A549 (cell line): ENCODE measurements at regions not wholly inside any gene's neighbourhood (a gene's known extent, or its start where the extent isn't known, plus 50 kb on each side); places are given as distances from the start of the nearest gene placed in this dataset.

Source experiments
- ATAC-seq, 2 experiments: fragments of 200-7000 bp in 1 of 2; fragments of >200 bp in 1 of 2; cut with Nextera tagmentation in 1 of 2; cut with Tn5 transposase in 1 of 2; 3 replicates each; pipeline versions ENCODE4 v1.8.0 to v1.9.1; 2018 to 2020; ENCODE audit warnings: mild to moderate bottlenecking in 1 of 2, moderate library complexity in 1 of 2
- CTCF ChIA-PET: fragments of 300-600 bp; sonication (Branson Sonifier 250); formaldehyde crosslinking; extraction: SDS; loops from one replicate; lab custom pipeline; 2021; ENCODE audit warnings: antibody characterized with exemption, inconsistent platforms; lab: Yijun Ruan, JAX
- POLR2A ChIA-PET: fragments of 350-600 bp; formaldehyde crosslinking; extraction: SDS; loops from one replicate; lab custom pipeline; 2021; ENCODE audit warnings: antibody characterized with exemption, inconsistent platforms; lab: Yijun Ruan, JAX
- DNase-seq, 2 experiments: peaks; one replicate each; pipeline versions ENCODE4 v3.0.0 to v3.0.0-alpha.2; 2011 to 2016; ENCODE audit warnings: low read depth in 1 of 2, low spot score in 1 of 2
- FAIRE-seq: peaks from 2 replicates; lab custom pipeline; 2011; peaks lifted over from hg19 to GRCh38; lab: Jason Lieb, UNC
- H3K27ac ChIP-seq, 2 experiments: fragments of >200 bp; sonication (Bioruptor Twin); formaldehyde crosslinking; 3 replicates each; pipeline ENCODE4 v1.5.1; 2016 to 2017
- H3K4me1 ChIP-seq: fragments of >200 bp; sonication (Bioruptor Twin); formaldehyde crosslinking; 3 replicates; pipeline ENCODE4 v1.6.1; 2016
- H3K4me2 ChIP-seq: fragments of >200 bp; sonication (Bioruptor Twin); formaldehyde crosslinking; 3 replicates; pipeline ENCODE4 v1.6.1; 2016
- H3K4me3 ChIP-seq: fragments of >200 bp; sonication (Bioruptor Twin); formaldehyde crosslinking; 3 replicates; pipeline ENCODE4 v1.5.1; 2016
- H3K9me3 ChIP-seq: fragments of >200 bp; sonication (Bioruptor Twin); formaldehyde crosslinking; 3 replicates; pipeline ENCODE4 v1.6.1; 2016
- CBX2 ChIP-seq: fragments of 200-600 bp; sonication (generic); IDR thresholded peaks from 2 replicates; pipeline ENCODE4 v1.6.1; 2016; ENCODE audit warnings: low read depth, mild to moderate bottlenecking, borderline replicate concordance
- CBX8 ChIP-seq: fragments of 200-600 bp; sonication (generic); IDR thresholded peaks from 2 replicates; pipeline ENCODE4 v1.6.1; 2016
- CHD2 ChIP-seq: fragments of 150-350 bp; IDR thresholded peaks from 2 replicates; pipeline ENCODE4 v1.6.1; 2014; ENCODE audit warnings: low read length; ENCODE audit not compliant: partially characterized antibody
- EHMT2 ChIP-seq: fragments of 200-600 bp; sonication (generic); IDR thresholded peaks from 2 replicates; pipeline ENCODE4 v1.6.1; 2016; ENCODE audit warnings: antibody characterized with exemption, low read depth, mild to moderate bottlenecking, moderate library complexity
- FOXS1 ChIP-seq: fragments of 250-450 bp; sonication (Bioruptor Pico); IDR thresholded peaks from 2 replicates; pipeline ENCODE4 v1.5.0; 2020; ENCODE audit warnings: mild to moderate bottlenecking, moderate library complexity
- HDAC2 ChIP-seq: fragments of 200-600 bp; sonication (generic); IDR thresholded peaks from 2 replicates; pipeline ENCODE4 v1.6.1; 2016
- HEYL ChIP-seq: fragments of 250-450 bp; sonication (Bioruptor Pico); IDR thresholded peaks from 2 replicates; pipeline ENCODE4 v1.8.0; 2021; ENCODE audit warnings: mild to moderate bottlenecking, moderate library complexity
- HOXB13 ChIP-seq: fragments of 250-450 bp; sonication (Bioruptor Pico); IDR thresholded peaks from 2 replicates; pipeline ENCODE4 v1.5.0; 2020; ENCODE audit warnings: low read depth, mild to moderate bottlenecking, moderate library complexity
- HOXB5 ChIP-seq: fragments of 250-450 bp; sonication (Bioruptor Pico); IDR thresholded peaks from 2 replicates; pipeline ENCODE4 v1.5.0; 2020; ENCODE audit warnings: mild to moderate bottlenecking, moderate library complexity
- JUN ChIP-seq, 2 experiments: fragments of >200 bp; sonication (Bioruptor Twin); formaldehyde crosslinking; IDR thresholded peaks; 2 replicates in 1 of 2; 3 replicates in 1 of 2; pipeline ENCODE4 v1.6.1; 2016 to 2017
- KDM1A ChIP-seq: fragments of 200-600 bp; sonication (generic); IDR thresholded peaks from 2 replicates; pipeline ENCODE4 v1.6.1; 2016; ENCODE audit warnings: low read depth, mild to moderate bottlenecking
- KDM5A ChIP-seq: fragments of 200-600 bp; sonication (generic); IDR thresholded peaks from 2 replicates; pipeline ENCODE4 v1.6.1; 2016; ENCODE audit warnings: antibody characterized with exemption, mild to moderate bottlenecking
- MAZ ChIP-seq: fragments of 150-350 bp; IDR thresholded peaks from 2 replicates; pipeline ENCODE4 v1.6.1; 2014; ENCODE audit warnings: antibody characterized with exemption, low read depth, low read length, borderline replicate concordance
- MYC ChIP-seq: IDR thresholded peaks from 2 replicates; pipeline ENCODE4 v1.6.1; 2012; ENCODE audit warnings: mild to moderate bottlenecking, inconsistent platforms, low read length, improper control_type of control experiment, borderline replicate concordance
- NPAS2 ChIP-seq: fragments of 250-450 bp; sonication (Bioruptor Pico); IDR thresholded peaks from 2 replicates; pipeline ENCODE4 v1.8.0; 2022; ENCODE audit warnings: mild to moderate bottlenecking, moderate library complexity, borderline replicate concordance
- NR3C1 ChIP-seq: fragments of >200 bp; sonication (Bioruptor Twin); formaldehyde crosslinking; IDR thresholded peaks from 3 replicates; pipeline ENCODE4 v1.6.1; 2017
- POLR2AphosphoS2 ChIP-seq: conservative IDR thresholded peaks from 2 replicates; pipeline ENCODE4 v1.6.1; 2012; ENCODE audit warnings: low read length, improper control_type of control experiment, inconsistent platforms
- RAD21 ChIP-seq, 2 experiments: fragments of >200 bp in 1 of 2; sonication (Bioruptor Twin) in 1 of 2; formaldehyde crosslinking in 1 of 2; IDR thresholded peaks in 1 of 2; conservative IDR thresholded peaks in 1 of 2; 2 replicates in 1 of 2; 3 replicates in 1 of 2; pipeline ENCODE4 v1.6.1; 2012 to 2018; ENCODE audit warnings: inconsistent platforms in 1 of 2
- RNF2 ChIP-seq: fragments of 200-600 bp; sonication (generic); IDR thresholded peaks from 2 replicates; pipeline ENCODE4 v1.6.1; 2016; ENCODE audit warnings: low read depth, mild to moderate bottlenecking, antibody characterized with exemption, moderate library complexity, borderline replicate concordance
- SREBF2 ChIP-seq: fragments of 450-650 bp; IDR thresholded peaks from 2 replicates; pipeline ENCODE4 v1.6.1; 2014; ENCODE audit warnings: mild to moderate bottlenecking, moderate library complexity
- TP53 ChIP-seq: fragments of 250-450 bp; sonication (Bioruptor Pico); IDR thresholded peaks from 2 replicates; pipeline ENCODE4 v1.5.0; 2021; ENCODE audit warnings: mild to moderate bottlenecking, moderate library complexity
- ZSCAN20 ChIP-seq: fragments of 250-450 bp; sonication (Bioruptor Pico); IDR thresholded peaks from 2 replicates; pipeline ENCODE4 v1.8.0; 2022; ENCODE audit warnings: mild to moderate bottlenecking, moderate library complexity
- WGBS: methylation state at CpG from one replicate; pipeline ENCODE4 v1.1.6; 2017; ENCODE audit errors: missing lambda C conversion rate; 5-methylcytosine and 5-hydroxymethylcytosine counted together
- TF ChIP-seq, protein P1 (sequence below): fragments of 450-650 bp; IDR thresholded peaks from 2 replicates; pipeline ENCODE4 v1.6.1; 2014; ENCODE audit warnings: antibody characterized with exemption
- TF ChIP-seq, protein P2 (sequence below): fragments of >200 bp; sonication (Bioruptor Twin); formaldehyde crosslinking; IDR thresholded peaks from 3 replicates; pipeline ENCODE4 v1.6.1; 2016
- TF ChIP-seq, protein P3 (sequence below): fragments of >200 bp; sonication (Bioruptor Twin); formaldehyde crosslinking; IDR thresholded peaks from 3 replicates; pipeline ENCODE4 v1.5.1; 2016
- TF ChIP-seq, protein P4 (sequence below): IDR thresholded peaks from 2 replicates; pipeline ENCODE4 v1.6.1; 2012; ENCODE audit warnings: low read depth, borderline replicate concordance
- TF ChIP-seq, protein P5 (sequence below): fragments of 250-450 bp; sonication (Bioruptor Pico); IDR thresholded peaks from 2 replicates; pipeline ENCODE4 v1.5.0; 2020; ENCODE audit warnings: low read depth, mild to moderate bottlenecking, moderate library complexity

DNA sequence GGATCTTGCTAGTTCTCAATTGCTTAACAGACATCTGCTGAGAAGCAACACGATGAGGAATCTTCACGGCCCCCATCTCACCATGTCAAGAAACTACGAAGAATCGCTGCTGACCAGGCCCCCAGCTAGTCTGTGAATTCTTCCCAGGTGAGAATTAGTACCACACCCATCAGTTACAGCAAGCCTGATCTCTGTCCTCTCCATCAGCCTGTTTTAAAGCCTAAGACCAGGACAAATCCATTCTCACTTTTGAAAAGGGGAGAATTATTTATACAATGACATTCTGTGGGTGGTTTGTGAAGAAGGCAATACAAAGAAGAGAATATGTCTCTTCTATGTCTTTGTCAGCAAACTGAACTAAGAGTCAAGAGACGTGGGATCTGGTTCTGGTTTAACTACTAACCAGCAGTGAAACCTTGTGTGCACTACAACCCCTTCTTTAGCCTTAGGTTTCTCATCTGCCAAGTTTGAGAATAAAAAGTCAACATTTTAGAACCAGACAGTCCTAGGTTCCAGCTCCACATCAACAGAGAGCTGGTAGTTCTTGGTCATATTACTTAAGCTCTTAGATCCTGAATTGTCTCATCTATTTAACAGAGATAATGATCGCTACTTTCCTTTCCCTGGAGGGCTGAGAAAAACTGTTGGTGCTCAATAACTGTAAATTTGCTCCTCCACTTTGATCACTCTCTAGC lies 160.4 kb upstream of the RORA start:
- no peak for ATAC-seq
- WGBS, result 4% methylated on average over 6 of the region's 6 CpGs
- H3K4me2 ChIP-seq, result no peak overlapping the region
- ChIA-PET POLR2A (no interaction called here), CTCF (interaction anchor here (0.6 to 1.4 kb wide), 2 partner anchors 18 to 347 kb away, joined by 3 read pairs; no protein-coding TSS in a partner anchor)
- no peaks in the 10 kb centered on the region for H3K9me3 ChIP-seq
- no peak for FAIRE-seq
- no peak overlapping the region for H3K27ac ChIP-seq
- H3K4me3 ChIP-seq, result no peak overlapping the region
- TF ChIP-seq, protein P1, sequence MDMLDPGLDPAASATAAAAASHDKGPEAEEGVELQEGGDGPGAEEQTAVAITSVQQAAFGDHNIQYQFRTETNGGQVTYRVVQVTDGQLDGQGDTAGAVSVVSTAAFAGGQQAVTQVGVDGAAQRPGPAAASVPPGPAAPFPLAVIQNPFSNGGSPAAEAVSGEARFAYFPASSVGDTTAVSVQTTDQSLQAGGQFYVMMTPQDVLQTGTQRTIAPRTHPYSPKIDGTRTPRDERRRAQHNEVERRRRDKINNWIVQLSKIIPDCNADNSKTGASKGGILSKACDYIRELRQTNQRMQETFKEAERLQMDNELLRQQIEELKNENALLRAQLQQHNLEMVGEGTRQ, result no peak
- TF ChIP-seq TP53 (CRISPR knock-in tag) (no peak), EHMT2 (no peak), FOXS1 (CRISPR knock-in tag) (no peak), CBX2 (no peak), ZSCAN20 (CRISPR knock-in tag) (no peak), CHD2 (no peak), HEYL (no peak), RNF2 (no peak)
- no peak for DNase-seq
- H3K4me1 ChIP-seq, result no peaks in the 10 kb centered on the region

DNA sequence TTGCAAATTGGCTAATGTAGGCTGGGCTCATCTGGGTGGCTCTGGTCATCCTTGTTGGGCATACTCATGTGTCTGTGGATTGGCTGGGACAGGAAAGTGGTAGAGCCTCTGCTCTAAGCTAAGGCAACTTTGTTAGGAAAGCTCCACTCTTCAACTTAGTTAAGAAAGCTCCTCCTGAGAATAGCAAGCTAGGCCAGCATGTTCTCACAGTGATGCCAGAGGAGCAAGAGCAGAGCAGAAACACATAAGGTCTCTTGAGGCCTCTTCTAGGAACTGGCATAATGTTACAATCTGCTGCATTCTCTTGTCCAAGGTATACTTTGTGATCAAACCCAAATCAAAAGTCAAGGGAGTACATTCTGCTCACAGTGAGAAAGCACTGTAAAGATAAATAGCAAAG lies 158.6 kb upstream of the RORA start:
- ChIA-PET CTCF (interaction anchor here (1.2 kb wide), 1 partner anchor 31 kb away, joined by 3 read pairs; no protein-coding TSS in a partner anchor), POLR2A (no interaction called here)
- TF ChIP-seq CBX8, result no peak
- no peak for TF ChIP-seq JUN (IDR thresholded peaks at IDR 0.05)
- TF ChIP-seq HEYL, result no peak
- TF ChIP-seq CHD2, result no peak
- TF ChIP-seq, protein P2, sequence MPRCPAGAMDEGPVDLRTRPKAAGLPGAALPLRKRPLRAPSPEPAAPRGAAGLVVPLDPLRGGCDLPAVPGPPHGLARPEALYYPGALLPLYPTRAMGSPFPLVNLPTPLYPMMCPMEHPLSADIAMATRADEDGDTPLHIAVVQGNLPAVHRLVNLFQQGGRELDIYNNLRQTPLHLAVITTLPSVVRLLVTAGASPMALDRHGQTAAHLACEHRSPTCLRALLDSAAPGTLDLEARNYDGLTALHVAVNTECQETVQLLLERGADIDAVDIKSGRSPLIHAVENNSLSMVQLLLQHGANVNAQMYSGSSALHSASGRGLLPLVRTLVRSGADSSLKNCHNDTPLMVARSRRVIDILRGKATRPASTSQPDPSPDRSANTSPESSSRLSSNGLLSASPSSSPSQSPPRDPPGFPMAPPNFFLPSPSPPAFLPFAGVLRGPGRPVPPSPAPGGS, result no peak
- DNase-seq (no peak), ATAC-seq (no peak), FAIRE-seq (no peak)
- H3K4me3 ChIP-seq, result no peak overlapping the region
- H3K4me1 ChIP-seq, result no peaks in the 10 kb centered on the region
- no peaks in the 10 kb centered on the region for H3K9me3 ChIP-seq
- no peak overlapping the region for H3K4me2 ChIP-seq
- H3K27ac ChIP-seq, result no peak overlapping the region

DNA sequence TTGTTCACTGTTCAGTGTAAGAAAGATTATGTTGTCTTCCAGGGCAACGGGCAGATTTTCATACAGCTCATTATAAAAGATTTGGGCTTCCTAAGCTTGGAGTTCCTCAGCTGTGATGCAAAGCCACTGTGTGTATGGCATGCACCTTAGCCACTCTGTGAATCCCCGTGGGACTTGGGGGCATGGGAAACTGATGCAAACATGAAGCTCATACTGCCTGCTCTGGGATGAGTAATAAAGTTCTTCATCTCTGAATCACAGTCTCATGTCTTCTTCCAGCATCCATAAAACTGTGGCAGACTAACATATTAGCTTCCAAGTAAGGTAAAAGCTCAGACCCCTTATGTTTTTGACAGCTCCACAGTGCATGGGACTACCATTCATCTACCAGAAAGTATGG lies 154.3 kb upstream of the RORA start:
- TF ChIP-seq HDAC2 (no peak), HOXB5 (CRISPR knock-in tag) (no peak)
- Histone ChIP-seq H3K9me3 (no peaks in the 10 kb centered on the region), H3K4me2 (no peak overlapping the region), H3K4me1 (no peaks in the 10 kb centered on the region), H3K27ac (no peak overlapping the region), H3K4me3 (no peak overlapping the region)
- 17% methylated on average over 2 of the region's 2 CpGs for WGBS
- DNase-seq (no peak), FAIRE-seq (no peak), ATAC-seq (no peak)
- POLR2A ChIA-PET, result no interaction called here
- CTCF ChIA-PET, result no interaction called here

DNA sequence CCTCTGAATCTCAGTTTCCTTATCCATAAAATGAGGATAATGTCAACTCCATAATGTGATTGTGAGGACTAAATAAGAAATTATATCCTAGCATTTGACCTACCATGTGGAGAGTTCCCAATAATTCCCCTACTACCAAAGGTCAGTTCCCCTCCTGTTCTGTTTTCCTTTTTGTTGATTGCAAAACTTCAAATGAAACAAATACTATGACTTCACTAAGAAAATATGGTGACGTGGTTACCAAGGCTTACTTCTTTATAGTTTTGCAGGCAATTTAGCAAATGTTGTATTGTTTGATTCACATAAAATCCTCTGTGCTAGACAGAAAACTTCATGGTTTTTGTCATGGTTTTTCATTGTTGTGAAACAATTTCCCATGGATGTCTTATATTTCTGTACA lies 153.8 kb upstream of the RORA start:
- ChIA-PET POLR2A (no interaction called here), CTCF (no interaction called here)
- H3K27ac ChIP-seq, result no peak overlapping the region
- no peaks in the 10 kb centered on the region for H3K4me1 ChIP-seq
- 2% methylated on average over 1 of the region's 1 CpG for WGBS
- H3K9me3 ChIP-seq, result no peaks in the 10 kb centered on the region
- no peak for FAIRE-seq
- H3K4me2 ChIP-seq, result no peak overlapping the region
- DNase-seq, result no peak
- H3K4me3 ChIP-seq, result no peak overlapping the region
- no peak for TF ChIP-seq KDM5A
- TF ChIP-seq MAZ, result no peak
- TF ChIP-seq, protein P3, sequence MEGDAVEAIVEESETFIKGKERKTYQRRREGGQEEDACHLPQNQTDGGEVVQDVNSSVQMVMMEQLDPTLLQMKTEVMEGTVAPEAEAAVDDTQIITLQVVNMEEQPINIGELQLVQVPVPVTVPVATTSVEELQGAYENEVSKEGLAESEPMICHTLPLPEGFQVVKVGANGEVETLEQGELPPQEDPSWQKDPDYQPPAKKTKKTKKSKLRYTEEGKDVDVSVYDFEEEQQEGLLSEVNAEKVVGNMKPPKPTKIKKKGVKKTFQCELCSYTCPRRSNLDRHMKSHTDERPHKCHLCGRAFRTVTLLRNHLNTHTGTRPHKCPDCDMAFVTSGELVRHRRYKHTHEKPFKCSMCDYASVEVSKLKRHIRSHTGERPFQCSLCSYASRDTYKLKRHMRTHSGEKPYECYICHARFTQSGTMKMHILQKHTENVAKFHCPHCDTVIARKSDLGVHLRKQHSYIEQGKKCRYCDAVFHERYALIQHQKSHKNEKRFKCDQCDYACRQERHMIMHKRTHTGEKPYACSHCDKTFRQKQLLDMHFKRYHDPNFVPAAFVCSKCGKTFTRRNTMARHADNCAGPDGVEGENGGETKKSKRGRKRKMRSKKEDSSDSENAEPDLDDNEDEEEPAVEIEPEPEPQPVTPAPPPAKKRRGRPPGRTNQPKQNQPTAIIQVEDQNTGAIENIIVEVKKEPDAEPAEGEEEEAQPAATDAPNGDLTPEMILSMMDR, result no peak
- TF ChIP-seq NR3C1, result no peak
- no peak for TF ChIP-seq KDM1A
- no peak for TF ChIP-seq NPAS2 (CRISPR knock-in tag)
- TF ChIP-seq, protein P4, sequence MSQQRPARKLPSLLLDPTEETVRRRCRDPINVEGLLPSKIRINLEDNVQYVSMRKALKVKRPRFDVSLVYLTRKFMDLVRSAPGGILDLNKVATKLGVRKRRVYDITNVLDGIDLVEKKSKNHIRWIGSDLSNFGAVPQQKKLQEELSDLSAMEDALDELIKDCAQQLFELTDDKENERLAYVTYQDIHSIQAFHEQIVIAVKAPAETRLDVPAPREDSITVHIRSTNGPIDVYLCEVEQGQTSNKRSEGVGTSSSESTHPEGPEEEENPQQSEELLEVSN, result no peak
- no peak for TF ChIP-seq POLR2AphosphoS2
- TF ChIP-seq, protein P5, sequence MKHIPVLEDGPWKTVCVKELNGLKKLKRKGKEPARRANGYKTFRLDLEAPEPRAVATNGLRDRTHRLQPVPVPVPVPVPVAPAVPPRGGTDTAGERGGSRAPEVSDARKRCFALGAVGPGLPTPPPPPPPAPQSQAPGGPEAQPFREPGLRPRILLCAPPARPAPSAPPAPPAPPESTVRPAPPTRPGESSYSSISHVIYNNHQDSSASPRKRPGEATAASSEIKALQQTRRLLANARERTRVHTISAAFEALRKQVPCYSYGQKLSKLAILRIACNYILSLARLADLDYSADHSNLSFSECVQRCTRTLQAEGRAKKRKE (CRISPR knock-in tag), result no peak
- no peak for TF ChIP-seq SREBF2
- no peak for TF ChIP-seq MYC
- TF ChIP-seq RAD21 (conservative IDR thresholded peaks at IDR 0.05 in 1 of 2, IDR thresholded peaks at IDR 0.05 in 1 of 2), result no peak
- TF ChIP-seq CBX2, result no peak
- TF ChIP-seq HOXB13 (CRISPR knock-in tag), result no peak
- no peak for ATAC-seq
